ENCODE measurements at regions not wholly inside any gene's neighbourhood (a gene's known extent, or its start where the extent isn't known, plus 50 kb on each side); places are given as distances from the start of the nearest gene placed in this dataset.

DNA sequence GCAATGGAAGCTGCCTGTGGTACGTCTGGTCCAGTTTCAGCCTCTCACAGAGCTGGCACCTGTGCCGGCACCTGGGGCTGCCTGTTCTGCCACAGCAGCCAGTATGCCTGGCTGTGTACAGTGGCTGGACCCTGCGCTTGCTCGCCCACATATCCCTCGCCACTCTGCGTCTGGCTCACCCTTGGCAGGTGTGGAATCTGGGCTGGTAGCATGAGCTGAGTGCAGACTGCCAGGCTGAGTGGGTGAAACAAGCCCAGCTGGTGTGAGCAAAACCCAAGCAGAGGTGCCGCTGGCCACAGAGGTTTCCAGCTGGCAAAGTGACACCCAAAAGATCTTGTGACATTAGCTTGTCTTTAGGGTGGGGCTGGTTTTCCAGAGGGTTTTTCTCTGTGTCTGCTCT is 80.7 kb downstream of the ING1 start:
- no peak overlapping the region for H3K4me3 ChIP-seq (ENCODE audit: insufficient read depth, low read length)
- TF ChIP-seq, protein P1, sequence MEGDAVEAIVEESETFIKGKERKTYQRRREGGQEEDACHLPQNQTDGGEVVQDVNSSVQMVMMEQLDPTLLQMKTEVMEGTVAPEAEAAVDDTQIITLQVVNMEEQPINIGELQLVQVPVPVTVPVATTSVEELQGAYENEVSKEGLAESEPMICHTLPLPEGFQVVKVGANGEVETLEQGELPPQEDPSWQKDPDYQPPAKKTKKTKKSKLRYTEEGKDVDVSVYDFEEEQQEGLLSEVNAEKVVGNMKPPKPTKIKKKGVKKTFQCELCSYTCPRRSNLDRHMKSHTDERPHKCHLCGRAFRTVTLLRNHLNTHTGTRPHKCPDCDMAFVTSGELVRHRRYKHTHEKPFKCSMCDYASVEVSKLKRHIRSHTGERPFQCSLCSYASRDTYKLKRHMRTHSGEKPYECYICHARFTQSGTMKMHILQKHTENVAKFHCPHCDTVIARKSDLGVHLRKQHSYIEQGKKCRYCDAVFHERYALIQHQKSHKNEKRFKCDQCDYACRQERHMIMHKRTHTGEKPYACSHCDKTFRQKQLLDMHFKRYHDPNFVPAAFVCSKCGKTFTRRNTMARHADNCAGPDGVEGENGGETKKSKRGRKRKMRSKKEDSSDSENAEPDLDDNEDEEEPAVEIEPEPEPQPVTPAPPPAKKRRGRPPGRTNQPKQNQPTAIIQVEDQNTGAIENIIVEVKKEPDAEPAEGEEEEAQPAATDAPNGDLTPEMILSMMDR (IDR thresholded peaks at IDR 0.05; ENCODE audit: extremely low read depth, low read depth, low read length), result no peak

DNA sequence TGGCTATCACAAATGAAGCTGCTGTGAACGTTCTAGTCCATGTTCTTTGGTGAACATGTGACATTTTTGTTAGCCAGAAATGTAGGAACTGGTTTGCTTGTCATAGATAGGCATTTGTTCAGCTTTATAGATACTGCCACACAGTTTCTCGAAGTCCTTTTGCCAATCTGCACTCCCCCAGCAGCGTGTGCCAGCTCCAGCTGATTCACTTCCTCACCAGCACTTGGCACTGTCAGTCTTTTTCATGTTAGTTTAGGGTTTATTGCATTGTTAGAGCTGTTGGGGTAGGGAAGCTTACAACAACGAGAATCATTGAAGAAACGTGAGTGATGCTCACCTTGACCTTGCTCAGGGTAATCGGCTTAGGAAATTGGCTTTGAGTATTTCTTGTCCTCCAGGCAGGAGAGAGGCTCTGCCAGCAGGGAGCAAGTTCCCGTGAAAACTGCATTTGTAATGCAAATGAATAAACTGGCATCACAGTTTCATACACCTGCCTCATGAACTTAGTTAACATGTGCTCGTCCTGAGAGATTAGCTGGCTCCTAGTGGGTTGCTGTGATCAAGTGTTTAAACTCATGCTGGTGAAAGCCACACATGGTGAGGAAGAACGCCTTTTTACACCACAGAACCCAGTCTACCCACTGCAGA is 83.9 kb downstream of the ING1 start:
- no peak overlapping the region for H3K4me3 ChIP-seq (ENCODE audit: insufficient read depth, low read length)
- H3K27me3 ChIP-seq (ENCODE audit: insufficient read depth, low read length), result no peaks in the 10 kb centered on the region
- H3K9me3 ChIP-seq (ENCODE audit: low read depth, low read length), result peaks cover 4% of the 10 kb centered on the region
- TF ChIP-seq, protein P1 (IDR thresholded peaks at IDR 0.05; ENCODE audit: extremely low read depth, low read depth, low read length), result no peak
- no peak overlapping the region for H2AFZ ChIP-seq (ENCODE audit: low read length)
- no peak for DNase-seq (ENCODE audit: insufficient read length, low spot score, missing footprints)
- H4K20me1 ChIP-seq (ENCODE audit: insufficient read depth, low read length), result no peaks in the 10 kb centered on the region
- H3K36me3 ChIP-seq (ENCODE audit: insufficient read depth, low read length), result no peaks in the 10 kb centered on the region
- no peaks in the 10 kb centered on the region for H3K79me2 ChIP-seq (ENCODE audit: insufficient read depth, low read length)
- peak overlapping the region; percentile 19 for H3K4me2 ChIP-seq (ENCODE audit: insufficient read depth, low read length)
- H3K27ac ChIP-seq (ENCODE audit: low read depth, low read length), result no peak overlapping the region
- peaks cover 11% of the 10 kb centered on the region for H3K4me1 ChIP-seq (ENCODE audit: insufficient read depth, low read length)

More for the DNA sequence above, 80.7 kb downstream of the ING1 start:
- Histone ChIP-seq H3K79me2 (ENCODE audit: insufficient read depth, low read length) (no peaks in the 10 kb centered on the region), H3K4me1 (ENCODE audit: insufficient read depth, low read length) (peaks cover 5% of the 10 kb centered on the region), H3K27ac (ENCODE audit: low read depth, low read length) (no peak overlapping the region), H3K9me3 (ENCODE audit: low read depth, low read length) (peaks cover 4% of the 10 kb centered on the region), H3K27me3 (ENCODE audit: insufficient read depth, low read length) (no peaks in the 10 kb centered on the region), H4K20me1 (ENCODE audit: insufficient read depth, low read length) (no peaks in the 10 kb centered on the region), H2AFZ (ENCODE audit: low read length) (no peak overlapping the region), H3K36me3 (ENCODE audit: insufficient read depth, low read length) (no peaks in the 10 kb centered on the region), H3K4me2 (ENCODE audit: insufficient read depth, low read length) (no peak overlapping the region)
- DNase-seq (ENCODE audit: insufficient read length, low spot score, missing footprints), result no peak

DNA sequence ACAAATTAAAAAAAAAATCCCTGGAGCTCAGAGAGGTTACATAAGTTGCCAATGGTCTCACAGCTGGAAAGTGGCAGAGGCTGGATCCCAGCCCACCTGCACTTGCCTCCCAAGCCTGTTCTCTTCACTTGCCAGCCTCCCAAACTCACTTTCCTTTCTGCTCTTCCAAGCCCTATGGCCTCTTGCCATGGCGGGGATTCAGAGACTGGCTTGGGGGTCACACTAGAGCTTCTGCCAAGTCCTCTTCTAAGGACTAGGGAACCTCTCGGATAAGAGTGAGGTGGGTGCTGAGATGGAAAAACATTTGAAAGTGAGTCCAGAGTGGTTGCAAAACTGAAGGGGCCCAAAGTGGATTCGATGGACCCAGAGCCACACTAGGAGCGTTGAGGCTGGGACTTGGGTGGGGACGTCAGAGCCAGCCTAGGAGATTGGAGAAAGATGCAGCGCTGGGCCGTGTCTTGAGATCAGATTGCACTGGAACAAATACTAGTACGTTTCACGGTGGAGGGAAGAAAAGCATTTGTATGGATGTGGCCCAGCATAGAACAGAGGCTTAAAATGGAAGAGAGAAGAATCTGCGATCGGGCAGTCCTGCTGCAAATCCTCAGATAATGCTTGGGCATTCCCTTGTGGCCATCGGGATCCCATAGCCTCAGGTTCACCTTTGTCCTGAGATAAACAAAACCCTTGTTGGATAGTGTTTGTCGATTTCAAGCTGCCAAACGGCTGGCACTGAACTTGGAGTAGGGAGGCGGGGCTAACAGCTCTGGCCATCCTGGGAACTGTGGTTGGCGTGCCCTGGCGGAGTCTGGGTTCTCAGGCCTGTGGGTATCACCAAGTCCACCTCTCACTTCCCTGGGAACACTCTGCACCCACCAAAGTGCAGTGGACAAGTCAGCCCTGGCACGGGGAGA is 84.8 kb downstream of the ING1 start:
- Histone ChIP-seq H3K4me3 (ENCODE audit: insufficient read depth, low read length) (no peak overlapping the region), H3K27ac (ENCODE audit: low read depth, low read length) (peak overlapping the region; percentile 85), H3K4me1 (ENCODE audit: insufficient read depth, low read length) (peaks cover 11% of the 10 kb centered on the region), H2AFZ (ENCODE audit: low read length) (no peak overlapping the region), H3K27me3 (ENCODE audit: insufficient read depth, low read length) (no peaks in the 10 kb centered on the region), H4K20me1 (ENCODE audit: insufficient read depth, low read length) (no peaks in the 10 kb centered on the region), H3K9me3 (ENCODE audit: low read depth, low read length) (no peaks in the 10 kb centered on the region), H3K4me2 (ENCODE audit: insufficient read depth, low read length) (no peak overlapping the region), H3K79me2 (ENCODE audit: insufficient read depth, low read length) (no peaks in the 10 kb centered on the region), H3K36me3 (ENCODE audit: insufficient read depth, low read length) (no peaks in the 10 kb centered on the region)
- TF ChIP-seq, protein P1 (IDR thresholded peaks at IDR 0.05; ENCODE audit: extremely low read depth, low read depth, low read length), result no peak
- DNase-seq (ENCODE audit: insufficient read length, low spot score, missing footprints), result no peak
